Stimulated activated CD8-positive, alpha-beta memory T cell treated with anti-CD3 and anti-CD28 coated beads, Interleukin-15, amount 100 ng/mL, for 24 hours (primary cell): ENCODE measurements at regions not wholly inside any gene's neighbourhood (a gene's known extent, or its start where the extent isn't known, plus 50 kb on each side); places are given as distances from the start of the nearest gene placed in this dataset.

Source experiments
- DNase-seq: peaks from one replicate; pipeline ENCODE4 v3.0.0-alpha.2; 2020; ENCODE audit warnings: low read depth

DNA sequence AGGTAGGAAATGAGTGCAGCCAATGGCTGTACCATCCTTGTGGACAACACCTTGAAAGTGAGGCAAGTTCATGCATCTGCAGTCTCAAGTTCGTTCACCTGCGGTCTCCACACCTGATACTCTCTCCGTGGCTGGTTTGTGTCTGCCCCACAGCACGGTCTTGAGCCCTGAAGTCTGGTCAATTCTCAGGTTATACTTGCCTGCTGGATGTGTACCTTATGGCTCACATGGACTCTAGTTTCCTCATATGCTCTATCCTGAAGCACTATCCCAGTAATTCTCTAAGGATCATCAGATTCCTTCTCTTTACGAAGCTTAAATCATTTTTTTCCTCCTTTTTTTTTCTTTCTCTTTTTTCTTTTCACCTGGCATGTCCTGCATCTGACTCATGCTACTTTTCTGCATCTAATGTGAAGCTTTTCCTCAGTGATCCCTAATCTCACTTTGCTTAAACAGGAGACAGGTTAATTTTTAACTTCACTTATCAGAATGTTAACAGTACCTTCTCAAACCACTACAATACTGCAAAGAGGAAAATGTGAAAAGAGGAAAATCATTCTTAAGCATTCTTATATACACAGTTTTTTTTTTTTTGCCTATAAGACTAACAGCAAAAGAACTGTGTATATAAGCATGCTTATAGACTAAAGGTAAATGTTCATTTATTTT lies 511.2 kb downstream of the SOX11 start:
- no peak for DNase-seq

- no peak for DNase-seq
Measured at GRCh38 chr2:6206882-6207281, 514.7 kb downstream of the SOX11 start.

- DNase-seq, result no peak
Measured at GRCh38 chr2:6211236-6211635, 519.1 kb downstream of the SOX11 start.

DNA sequence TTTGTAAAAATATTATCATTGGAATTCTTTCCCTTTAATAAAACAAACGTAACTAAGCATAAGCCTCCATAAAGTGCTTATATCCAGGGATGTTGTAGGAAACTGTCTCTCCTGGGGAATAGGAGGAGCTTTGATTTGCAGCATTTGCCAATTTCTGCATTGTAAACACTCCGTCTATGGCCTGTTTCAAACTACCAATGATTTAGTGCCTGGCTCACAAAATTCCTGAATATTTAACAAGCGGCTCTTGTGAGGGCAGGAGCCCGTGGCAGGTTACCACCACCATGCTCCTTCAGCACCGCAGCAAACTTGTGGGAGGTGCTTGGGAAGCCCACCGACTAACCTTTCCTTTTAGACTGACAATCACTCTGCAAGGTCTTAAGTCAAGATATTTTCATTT lies 520.3 kb downstream of the SOX11 start:
- no peak for DNase-seq

- no peak for DNase-seq
Measured at GRCh38 chr2:6213056-6213780, 521.0 kb downstream of the SOX11 start.

DNA sequence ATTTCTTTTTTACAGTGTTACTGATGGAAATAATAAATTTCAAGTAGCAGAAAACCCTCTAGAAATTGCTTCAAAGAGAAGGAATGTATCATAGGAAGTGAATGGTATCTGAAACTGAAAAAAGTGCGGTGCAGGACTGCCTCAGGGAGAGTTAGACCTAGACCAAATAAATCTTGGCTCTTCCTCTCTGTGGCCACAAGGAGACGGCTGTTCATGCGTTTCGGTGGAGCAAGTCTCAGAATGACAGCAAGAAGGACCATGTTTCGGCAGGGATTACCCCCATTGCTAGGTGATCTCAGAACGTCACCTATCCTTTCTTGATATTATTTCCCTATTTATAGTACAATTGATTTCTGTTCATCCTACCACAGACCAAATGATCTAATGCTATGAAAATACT lies 522.3 kb downstream of the SOX11 start:
- DNase-seq, result no peak

GRCh38 chr2:6215053-6215452 lies 522.9 kb downstream of the SOX11 start:
- DNase-seq, result no peak

DNA sequence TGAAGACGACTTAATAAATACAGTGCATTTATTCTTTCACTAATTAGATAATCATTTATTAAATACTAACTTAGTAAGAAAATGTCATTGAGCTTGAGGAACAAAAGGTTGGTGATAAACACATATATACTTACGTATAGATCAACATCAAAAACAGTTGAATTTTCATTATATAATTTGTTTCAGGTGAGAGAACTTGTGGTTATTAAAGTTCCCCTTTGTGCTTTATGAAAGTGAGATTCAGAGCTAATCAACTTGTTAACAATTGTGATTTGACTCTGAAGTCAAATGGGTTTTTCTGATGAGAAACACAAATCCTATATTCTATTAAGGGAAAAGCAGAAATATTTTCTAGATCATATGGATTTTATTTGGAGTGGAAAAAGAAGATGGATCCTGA lies 524.0 kb downstream of the SOX11 start:
- no peak for DNase-seq

- no peak for DNase-seq
Measured at GRCh38 chr2:6218926-6219325, 526.7 kb downstream of the SOX11 start.

- no peak for DNase-seq
Measured at GRCh38 chr2:6219906-6220305, 527.7 kb downstream of the SOX11 start.

- DNase-seq, result no peak
Measured at GRCh38 chr2:6222296-6222695, 530.1 kb downstream of the SOX11 start.

GRCh38 chr2:6224267-6224666 lies 532.1 kb downstream of the SOX11 start:
- no peak for DNase-seq

DNA sequence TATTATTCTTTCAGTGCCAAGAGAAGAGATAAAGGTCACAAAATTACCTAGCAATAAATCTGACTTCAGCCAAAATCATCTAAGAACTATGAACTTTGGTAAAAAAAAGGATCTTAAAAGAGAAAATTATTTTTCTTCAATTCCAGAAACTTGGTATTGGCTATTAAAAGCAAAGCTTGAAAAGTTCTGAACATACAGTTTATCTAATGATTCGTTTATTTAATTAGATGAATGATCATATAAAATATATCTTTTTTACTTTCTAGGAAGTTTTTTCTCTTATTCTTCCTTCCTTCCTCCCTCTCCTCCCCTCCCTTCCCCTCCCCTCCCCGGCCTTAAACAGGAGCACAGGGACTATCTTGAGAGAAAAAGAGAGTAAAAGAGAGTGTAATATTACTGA lies 536.1 kb downstream of the SOX11 start:
- DNase-seq, result no peak

DNA sequence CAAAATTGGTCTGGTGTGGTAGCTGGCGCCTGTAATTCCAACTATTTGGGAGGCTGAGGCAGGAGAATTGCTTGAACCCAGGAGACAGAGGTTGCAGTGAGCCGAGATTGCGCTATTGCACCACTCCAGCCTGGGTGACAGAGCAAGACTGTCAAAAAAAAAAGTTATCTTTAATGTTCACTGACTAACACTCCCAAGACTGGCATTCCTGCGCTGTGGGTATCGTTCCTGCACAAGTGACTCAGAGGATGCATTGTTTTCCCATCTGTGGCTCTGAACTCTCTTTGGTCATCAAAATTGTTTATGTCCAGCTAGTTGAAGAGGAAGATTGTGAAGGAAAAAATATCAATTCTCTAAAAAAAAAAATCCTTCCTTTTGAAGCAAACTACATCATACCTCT lies 539.0 kb downstream of the SOX11 start:
- DNase-seq, result no peak

- no peak for DNase-seq
Measured at GRCh38 chr2:6233993-6234392, 541.8 kb downstream of the SOX11 start.

GRCh38 chr2:6234702-6235101 lies 542.5 kb downstream of the SOX11 start:
- no peak for DNase-seq

GRCh38 chr2:6236317-6236716 lies 544.1 kb downstream of the SOX11 start:
- no peak for DNase-seq

DNA sequence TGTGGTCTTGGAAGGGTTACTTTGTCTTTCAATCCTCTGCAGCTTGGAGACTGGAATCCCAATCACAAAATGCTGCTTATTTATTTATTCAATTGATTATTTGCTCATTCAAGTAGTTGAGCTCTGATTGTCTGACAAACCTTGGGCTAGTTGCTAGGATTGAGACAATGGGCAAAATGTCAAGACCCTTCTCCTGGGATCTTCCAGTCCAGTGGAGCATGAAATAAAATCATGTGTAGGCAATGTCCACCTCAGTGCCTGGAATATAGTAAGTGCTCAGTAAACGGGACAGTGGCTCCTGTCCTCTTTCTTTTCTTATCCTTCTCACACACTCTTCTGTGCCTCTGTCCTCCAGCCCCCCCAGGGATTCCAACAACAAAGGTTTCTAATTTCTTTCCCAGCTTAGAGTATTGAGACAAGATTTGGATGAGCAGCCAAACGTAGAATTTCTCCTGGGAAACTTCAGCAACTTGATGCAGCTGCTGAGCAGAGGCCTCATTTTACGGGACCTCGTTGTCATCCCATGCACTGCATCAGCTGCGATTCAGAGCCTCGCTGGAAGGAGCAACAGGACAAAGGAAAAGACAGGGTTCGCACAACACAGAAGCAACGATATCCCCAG lies 545.0 kb downstream of the SOX11 start:
- no peak for DNase-seq

DNA sequence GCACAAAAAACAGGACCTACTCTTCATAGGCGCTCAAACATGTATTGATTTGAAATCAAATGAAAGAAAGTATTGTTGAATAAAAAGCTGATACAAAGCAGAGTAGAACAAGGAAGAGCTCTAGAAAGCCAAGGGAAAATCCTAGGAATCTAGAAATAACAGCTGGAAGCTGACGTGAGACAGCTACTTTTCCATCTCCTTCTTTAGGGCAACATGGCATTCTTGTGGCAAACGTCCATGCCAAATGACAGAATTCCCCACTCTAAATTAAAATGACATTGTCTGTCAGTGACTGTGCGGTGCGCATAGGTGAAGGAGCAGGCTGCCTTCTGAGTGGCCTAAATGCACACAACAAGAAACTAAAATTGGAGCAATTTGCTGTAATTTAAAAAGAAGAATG lies 557.4 kb downstream of the SOX11 start:
- no peak for DNase-seq

DNA sequence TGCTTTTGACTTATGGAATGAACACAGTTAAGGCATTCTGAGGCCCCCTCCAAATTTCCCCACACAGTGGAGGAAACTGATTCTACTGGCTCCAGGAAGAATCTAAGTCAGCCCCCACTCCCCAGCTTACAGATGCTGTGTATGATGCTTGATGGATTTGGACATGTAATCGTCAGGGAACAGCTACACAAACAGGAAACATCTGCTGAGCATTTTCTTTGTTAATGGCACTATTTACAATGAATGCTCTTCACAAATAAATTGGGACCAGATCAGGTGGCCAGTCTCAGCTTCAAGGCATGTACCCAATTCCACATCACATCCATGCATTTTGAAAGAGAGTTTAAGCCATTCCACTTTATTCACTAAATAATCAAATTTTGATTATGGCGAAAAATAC lies 562.3 kb downstream of the SOX11 start:
- no peak for DNase-seq

GRCh38 chr2:6264198-6264597 lies 572.0 kb downstream of the SOX11 start:
- no peak for DNase-seq

GRCh38 chr2:6281524-6281923 lies 584.2 kb downstream of the CMPK2 start:
- DNase-seq, result no peak

DNA sequence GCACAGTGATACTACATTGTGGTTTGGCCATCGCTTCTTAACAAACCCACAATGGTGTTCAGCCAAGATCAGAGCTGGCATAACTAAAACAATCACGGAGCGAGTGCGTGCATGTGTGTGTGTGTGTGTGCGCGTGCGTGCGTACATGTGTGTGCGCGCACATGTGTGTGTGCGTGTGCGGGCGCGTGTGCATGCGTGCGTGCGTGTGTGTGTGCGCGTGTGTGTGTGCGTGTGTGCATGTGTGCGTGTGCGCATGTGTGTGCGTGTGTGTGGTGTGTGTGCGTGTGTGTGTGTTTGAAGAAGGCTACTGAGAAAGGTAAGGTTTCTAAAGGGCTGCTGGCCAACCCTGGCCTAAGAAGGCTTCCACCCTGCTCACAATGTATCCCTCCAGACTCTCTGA lies 582.4 kb downstream of the CMPK2 start:
- no peak for DNase-seq

DNA sequence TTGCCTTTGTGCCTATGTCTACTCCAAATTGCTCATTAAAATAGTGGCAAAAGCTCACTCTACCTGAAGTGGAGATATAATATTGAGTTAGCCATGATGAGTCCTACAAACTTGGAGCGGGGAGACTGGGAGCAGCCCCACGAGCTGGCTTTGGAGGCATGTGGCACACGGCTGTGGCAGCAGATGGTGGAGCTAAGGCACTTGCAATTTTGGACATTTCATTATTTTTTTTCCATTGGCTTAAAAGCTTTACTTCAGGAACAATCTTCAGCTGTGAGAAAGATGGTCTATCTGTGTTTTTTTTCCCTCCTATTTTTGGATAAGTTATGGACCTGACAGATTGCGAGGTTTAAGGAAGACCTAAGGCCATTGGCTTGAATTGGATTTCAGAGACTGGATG lies 578.3 kb downstream of the CMPK2 start:
- DNase-seq, result no peak
